ENCODE measurements at regions not wholly inside any gene's neighbourhood (a gene's known extent, or its start where the extent isn't known, plus 50 kb on each side); places are given as distances from the start of the nearest gene placed in this dataset.

- Mint-ChIP-seq H3K4me1 (peaks cover 33% of the 10 kb centered on the region), H3K27ac (peak overlapping the region; percentile 75; the same call in 1 of the 2 replicates), H3K27me3 (ENCODE audit: insufficient read depth, low read depth, poor library complexity) (peaks cover 9% of the 10 kb centered on the region), H3K4me3 (peak overlapping the region; percentile 63), H3K36me3 (ENCODE audit: low read depth) (no peaks in the 10 kb centered on the region), H3K9me3 (no peaks in the 10 kb centered on the region)
- Histone ChIP-seq H3K4me2 (peak overlapping the region; percentile 73), H3K27ac (ENCODE audit: low read depth) (no peak overlapping the region), H3K4me3 (peak overlapping the region; percentile 5), H3K9me2 (ENCODE audit: insufficient read depth) (no peaks in the 10 kb centered on the region), H4K20me1 (replicated peaks; ENCODE audit: insufficient read depth) (no peaks in the 10 kb centered on the region), H3K36me3 (ENCODE audit: insufficient read depth) (no peaks in the 10 kb centered on the region), H2AFZ (peak overlapping the region; percentile 3; the same call in 1 of the 2 replicates), H3K79me2 (replicated peaks; ENCODE audit: insufficient read depth) (no peaks in the 10 kb centered on the region), H3K4me1 (ENCODE audit: insufficient read depth) (peaks cover 33% of the 10 kb centered on the region), H3F3A (replicated peaks; ENCODE audit: low read depth) (no peaks in the 10 kb centered on the region), H3K27me3 (ENCODE audit: insufficient read depth) (no peaks in the 10 kb centered on the region)
- no peak for TF ChIP-seq ZNF462 (CRISPR knock-in tag; IDR thresholded peaks at IDR 0.05)
- no peak for TF ChIP-seq ZNF331 (CRISPR knock-in tag; IDR thresholded peaks at IDR 0.05; ENCODE audit: low read depth)
- peak; percentile 94 for TF ChIP-seq JUNB (IDR thresholded peaks at IDR 0.05; ENCODE audit: unreplicated experiment)
- TF ChIP-seq CREB1 (CRISPR knock-in tag; IDR thresholded peaks at IDR 0.05; ENCODE audit: low read depth) = no peak
- DNase-seq (ENCODE audit: low spot score) (peak; percentile 59), ATAC-seq (peak; percentile 76)
These were observed 124.6 kb downstream of the FOXB1 start for GRCh38 chr15:60128710-60129109.

- no peak overlapping the region for H2AFZ ChIP-seq
- H3K9me3 Mint-ChIP-seq = no peaks in the 10 kb centered on the region
- TF ChIP-seq NANOG (IDR thresholded peaks at IDR 0.05; ENCODE audit: borderline replicate concordance) (no peak), ZNF331 (CRISPR knock-in tag; IDR thresholded peaks at IDR 0.05; ENCODE audit: low read depth) (no peak), POLR2AphosphoS5 (IDR thresholded peaks at IDR 0.05; ENCODE audit: low read depth) (no peak), ZNF114 (CRISPR knock-in tag; IDR thresholded peaks at IDR 0.05) (no peak), EZH2 (IDR thresholded peaks at IDR 0.05; ENCODE audit: low read depth, unreplicated experiment) (no peak), STAT1 (IDR thresholded peaks at IDR 0.05; ENCODE audit: unreplicated experiment) (no peak), JUNB (IDR thresholded peaks at IDR 0.05; ENCODE audit: unreplicated experiment) (no peak), REST (IDR thresholded peaks at IDR 0.05; ENCODE audit: unreplicated experiment) (no peak)
These were observed 126.3 kb downstream of the FOXB1 start for GRCh38 chr15:60130398-60130797.

More at GRCh38 chr15:60130398-60130797, 126.3 kb downstream of the FOXB1 start:
- no peaks in the 10 kb centered on the region for H3F3A ChIP-seq (replicated peaks; ENCODE audit: low read depth)
- no peak overlapping the region for H3K4me3 Mint-ChIP-seq
- H3K4me1 ChIP-seq (ENCODE audit: insufficient read depth) = peaks cover 33% of the 10 kb centered on the region
- H3K36me3 Mint-ChIP-seq (ENCODE audit: low read depth) = no peaks in the 10 kb centered on the region
- no peak overlapping the region for H3K4me2 ChIP-seq
- H3K27me3 Mint-ChIP-seq (ENCODE audit: insufficient read depth, low read depth, poor library complexity) = peaks cover 9% of the 10 kb centered on the region
- DNase-seq (ENCODE audit: low spot score) = no peak
- no peak overlapping the region for H3K4me3 ChIP-seq
- peaks cover 38% of the 10 kb centered on the region for H3K4me1 Mint-ChIP-seq
- H3K27me3 ChIP-seq (ENCODE audit: insufficient read depth) = no peaks in the 10 kb centered on the region
- H3K9me2 ChIP-seq (ENCODE audit: insufficient read depth) = no peaks in the 10 kb centered on the region
- H3K27ac ChIP-seq (ENCODE audit: low read depth) = no peak overlapping the region
- no peaks in the 10 kb centered on the region for H3K36me3 ChIP-seq (ENCODE audit: insufficient read depth)
- no peaks in the 10 kb centered on the region for H4K20me1 ChIP-seq (replicated peaks; ENCODE audit: insufficient read depth)
- ATAC-seq = no peak
- no peak overlapping the region for H3K27ac Mint-ChIP-seq
- H3K79me2 ChIP-seq (replicated peaks; ENCODE audit: insufficient read depth) = no peaks in the 10 kb centered on the region
